MM.1S (cell line): ENCODE measurements at regions not wholly inside any gene's neighbourhood (a gene's known extent, or its start where the extent isn't known, plus 50 kb on each side); places are given as distances from the start of the nearest gene placed in this dataset.

ENCODE experiments used
- CTCF ChIP-seq: fragments of 300-600 bp; sonication (generic); IDR thresholded peaks from 2 replicates; pipeline ENCODE4 v1.5.1; 2016; ENCODE audit warnings: antibody characterized with exemption, low read length, mixed read lengths
- EZH2 ChIP-seq: fragments of 300-600 bp; sonication (generic); optimal IDR thresholded peaks from 2 replicates; pipeline ENCODE3; 2017; ENCODE audit warnings: low read depth, mild to moderate bottlenecking, antibody characterized with exemption, low read length, mixed read lengths

DNA sequence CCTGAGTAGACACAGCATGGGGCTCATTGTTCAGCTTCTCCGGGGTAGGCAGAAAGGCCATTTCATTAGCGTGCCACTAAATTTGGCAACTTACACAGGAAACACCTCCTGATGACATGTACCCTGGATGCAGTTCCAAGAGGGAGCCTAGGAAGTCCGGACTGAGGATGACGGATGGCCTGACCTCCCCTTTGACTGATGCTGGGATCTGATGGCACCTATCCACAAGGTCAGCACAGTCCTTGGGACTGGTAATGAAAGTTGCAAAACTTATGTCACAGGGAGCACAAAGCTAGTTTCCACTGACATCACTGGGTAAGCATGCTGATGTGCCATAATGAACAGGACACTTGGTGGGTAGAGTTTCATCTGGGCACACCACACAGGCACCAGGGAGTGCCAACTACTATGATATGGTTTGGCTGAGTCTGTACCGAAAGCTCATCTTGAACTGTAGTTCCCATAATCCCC lies 126.7 kb upstream of the ARL4C start:
- TF ChIP-seq CTCF: no peak
- TF ChIP-seq EZH2: no peak
